ENCODE measurements at regions not wholly inside any gene's neighbourhood (a gene's known extent, or its start where the extent isn't known, plus 50 kb on each side); places are given as distances from the start of the nearest gene placed in this dataset.

GRCh38 chr13:109873351-109874123 is 87.2 kb upstream of the IRS2 start:
- TF ChIP-seq CTCF (IDR thresholded peaks at IDR 0.05): no peak

- TF ChIP-seq CTCF (IDR thresholded peaks at IDR 0.05): no peak
These were observed 86.5 kb upstream of the IRS2 start for GRCh38 chr13:109872864-109873263.

GRCh38 chr13:109870696-109871370 is 84.5 kb upstream of the IRS2 start:
- TF ChIP-seq CTCF (IDR thresholded peaks at IDR 0.05): no peak

- TF ChIP-seq CTCF (IDR thresholded peaks at IDR 0.05): no peak
These were observed 83.9 kb upstream of the IRS2 start for GRCh38 chr13:109870274-109870673.

- TF ChIP-seq CTCF (IDR thresholded peaks at IDR 0.05): no peak
These were observed 83.2 kb upstream of the IRS2 start for GRCh38 chr13:109869312-109870237.

- TF ChIP-seq CTCF (IDR thresholded peaks at IDR 0.05): no peak
These were observed 82.4 kb upstream of the IRS2 start for GRCh38 chr13:109868578-109869311.

- TF ChIP-seq CTCF (IDR thresholded peaks at IDR 0.05): no peak
These were observed 81.4 kb upstream of the IRS2 start for GRCh38 chr13:109867766-109868165.

Data from LNCAP (cell line).